GM18505 (cell line): ENCODE measurements at regions not wholly inside any gene's neighbourhood (a gene's known extent, or its start where the extent isn't known, plus 50 kb on each side); places are given as distances from the start of the nearest gene placed in this dataset.

Experiments
- ATAC-seq: cut with Tn5 transposase; IDR thresholded peaks from one replicate; pipeline ENCODE4 v1.9.1; 2021; ENCODE audit not compliant: unreplicated experiment
- POLR2A ChIP-seq: IDR thresholded peaks from 4 replicates; pipeline ENCODE4 v1.6.1; 2011; ENCODE audit warnings: borderline replicate concordance; ENCODE audit not compliant: insufficient read depth, insufficient read length; ENCODE audit errors: extremely low read depth

DNA sequence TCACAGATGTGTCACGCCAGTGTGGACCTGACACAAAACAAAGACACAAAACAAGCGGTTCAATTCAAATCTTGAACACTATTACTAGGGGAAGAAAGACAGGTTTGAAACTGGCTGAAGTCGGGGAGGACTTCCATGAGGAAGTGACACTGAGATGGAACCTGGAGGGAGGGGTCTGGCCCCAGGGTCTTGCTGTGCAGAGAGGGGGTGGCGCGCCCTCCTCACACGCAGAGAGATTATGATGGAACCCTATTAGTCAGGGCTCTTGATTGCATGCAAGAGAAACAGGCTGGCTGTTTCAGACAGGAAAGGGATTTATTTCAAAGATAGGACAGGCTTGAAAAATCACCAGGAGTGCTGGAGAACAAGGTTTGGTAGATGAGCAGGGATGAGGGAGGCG is 363.6 kb upstream of the HS6ST1 start:
- TF ChIP-seq POLR2A: no peak
- ATAC-seq: no peak

DNA sequence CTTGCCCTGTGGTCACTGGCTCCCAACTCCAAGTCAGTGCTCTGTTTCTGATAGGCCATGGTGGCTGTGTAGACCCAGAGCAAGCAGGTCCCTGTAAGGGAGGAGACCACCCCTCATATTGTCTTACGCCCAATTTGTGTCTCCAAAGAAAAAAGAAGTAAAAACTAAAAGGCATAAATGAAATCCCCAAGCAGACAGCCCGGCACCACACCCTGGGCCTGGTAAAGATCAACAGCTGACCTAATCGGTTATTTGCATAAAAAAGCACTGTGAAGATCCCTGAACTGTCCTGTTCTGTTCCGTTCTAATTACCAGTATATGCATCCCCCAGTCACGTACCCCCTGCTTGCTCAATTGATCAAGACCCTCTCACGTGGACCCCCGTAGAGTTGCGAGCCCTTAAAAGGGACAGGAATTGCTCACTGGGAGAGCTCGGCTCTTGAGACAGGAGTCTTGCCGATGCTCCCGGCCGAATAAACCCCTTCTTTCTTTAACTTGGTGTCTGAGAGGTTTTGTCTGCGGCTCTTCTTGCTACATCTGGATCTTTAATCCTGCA is 364.1 kb upstream of the HS6ST1 start:
- TF ChIP-seq POLR2A: no peak
- ATAC-seq: no peak

DNA sequence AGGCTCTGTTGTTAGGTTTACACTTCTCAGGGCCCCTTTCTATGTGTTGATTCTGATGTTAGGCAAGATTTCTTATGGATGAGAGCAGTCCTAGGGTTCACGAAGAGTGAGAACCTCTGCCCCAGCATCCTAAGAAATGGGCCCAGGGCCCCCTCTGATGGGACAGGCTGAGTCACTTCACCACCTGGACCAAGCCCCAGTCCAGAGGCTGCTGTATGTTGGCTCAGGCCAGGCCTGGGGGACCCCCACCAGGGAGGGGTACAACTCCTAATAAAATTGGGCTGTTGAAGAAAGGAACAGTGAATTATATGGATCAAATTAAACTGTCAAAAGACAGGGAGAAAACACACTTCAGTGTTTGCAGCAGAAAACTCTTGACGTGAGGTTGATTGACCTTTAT is 365.9 kb upstream of the HS6ST1 start:
- ATAC-seq: no peak
- no peak for TF ChIP-seq POLR2A

DNA sequence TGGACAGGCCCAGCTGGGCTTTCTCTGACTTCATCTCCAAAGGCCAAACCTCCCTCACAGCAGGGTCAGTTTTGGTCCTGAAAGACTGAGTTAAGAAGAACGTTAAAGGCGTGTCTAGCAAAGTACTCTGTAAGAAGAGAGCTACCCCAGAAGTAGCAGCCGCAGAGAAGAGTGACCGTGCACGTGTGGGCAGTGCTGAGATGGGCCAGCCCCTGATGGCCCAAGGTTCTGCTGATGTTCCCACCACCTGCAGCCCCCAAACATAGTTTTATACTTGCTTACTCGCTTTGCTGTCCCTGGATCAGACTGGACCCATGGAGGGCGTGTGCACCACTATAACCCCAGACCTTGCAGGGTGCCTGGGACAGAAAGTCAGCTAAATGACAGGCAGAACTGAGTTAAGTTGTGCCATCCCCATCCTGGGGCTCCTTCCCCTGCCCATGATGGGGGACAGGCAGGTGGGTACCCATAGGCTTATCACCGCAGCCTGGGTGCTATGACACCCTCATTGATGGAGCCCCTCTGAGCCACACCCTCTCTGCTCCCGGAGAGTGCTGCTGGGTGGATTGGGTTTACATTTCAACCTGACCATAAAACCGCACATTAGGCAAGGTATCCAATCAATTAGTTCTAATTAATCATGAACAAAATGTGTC is 367.3 kb upstream of the HS6ST1 start:
- ATAC-seq: no peak
- TF ChIP-seq POLR2A: no peak

DNA sequence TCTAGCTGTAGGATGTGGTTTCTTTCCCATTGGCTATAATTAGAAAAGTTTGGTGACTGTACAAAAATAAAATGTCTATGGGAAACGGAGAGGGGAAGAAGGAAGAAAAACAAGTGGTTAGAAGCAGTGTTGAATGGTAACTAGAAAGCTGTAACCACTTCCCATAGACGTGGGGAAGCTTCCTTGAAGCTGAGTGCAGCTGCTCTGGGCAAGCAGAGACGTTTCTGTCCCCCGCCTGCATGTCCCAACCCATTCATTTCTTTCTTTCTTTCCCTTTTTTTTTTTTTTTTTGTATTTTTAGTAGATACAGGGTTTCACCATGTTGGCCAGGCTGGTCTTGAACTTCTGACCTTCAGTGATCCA is 367.8 kb upstream of the HS6ST1 start:
- TF ChIP-seq POLR2A: no peak
- ATAC-seq: no peak

DNA sequence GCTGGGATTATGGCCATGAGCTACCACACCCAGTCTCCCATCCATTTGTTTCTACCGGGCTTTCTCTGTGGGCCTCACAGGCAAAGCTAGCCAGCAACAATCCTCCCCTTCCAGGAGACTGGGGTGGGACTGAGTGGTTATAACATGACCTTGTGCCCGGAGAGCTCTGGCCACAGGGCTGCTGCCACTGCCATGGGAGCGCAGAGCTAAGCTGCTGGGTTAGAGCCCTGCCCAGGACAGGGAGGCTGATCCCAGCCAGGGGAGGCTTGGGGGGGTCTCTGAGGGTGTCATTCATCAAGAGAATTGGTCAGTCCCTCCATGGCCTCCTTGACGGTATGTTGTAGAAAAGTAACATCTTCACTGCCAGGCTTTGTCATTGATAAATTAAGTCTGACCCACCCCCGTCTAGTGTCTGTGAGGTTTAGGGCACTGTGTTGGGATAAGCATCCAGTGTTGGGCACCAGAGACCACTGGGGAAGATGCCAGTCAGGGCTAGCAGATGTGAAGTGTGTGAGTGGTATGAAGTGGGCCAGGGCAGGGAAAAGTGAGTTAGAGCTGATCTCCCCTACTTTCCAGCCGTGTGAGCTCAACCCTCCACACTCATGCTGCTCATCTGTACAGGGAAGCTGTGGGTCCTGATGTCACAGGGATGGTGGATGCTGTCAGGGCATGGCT is 368.4 kb upstream of the HS6ST1 start:
- no peak for ATAC-seq
- no peak for TF ChIP-seq POLR2A

DNA sequence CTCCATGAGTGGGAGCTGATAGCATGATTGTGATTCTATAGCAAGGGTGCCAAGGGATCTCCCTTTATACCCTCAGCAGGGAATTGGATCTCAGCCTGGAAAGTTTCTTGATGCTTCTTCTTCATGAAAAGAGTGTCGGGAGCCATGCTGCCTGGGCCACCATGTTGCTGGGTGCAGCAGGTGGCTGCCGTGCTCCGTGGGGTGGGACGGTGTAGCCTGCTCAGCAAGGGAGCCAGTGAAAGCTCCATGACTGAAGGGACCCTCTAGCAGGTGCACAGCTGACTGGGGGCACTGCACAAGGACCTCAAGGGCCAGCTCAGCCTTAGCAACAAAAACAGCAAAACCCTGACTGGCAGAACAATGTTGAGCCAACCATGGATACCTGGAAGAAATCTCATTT is 368.9 kb upstream of the HS6ST1 start:
- no peak for ATAC-seq
- TF ChIP-seq POLR2A: no peak

DNA sequence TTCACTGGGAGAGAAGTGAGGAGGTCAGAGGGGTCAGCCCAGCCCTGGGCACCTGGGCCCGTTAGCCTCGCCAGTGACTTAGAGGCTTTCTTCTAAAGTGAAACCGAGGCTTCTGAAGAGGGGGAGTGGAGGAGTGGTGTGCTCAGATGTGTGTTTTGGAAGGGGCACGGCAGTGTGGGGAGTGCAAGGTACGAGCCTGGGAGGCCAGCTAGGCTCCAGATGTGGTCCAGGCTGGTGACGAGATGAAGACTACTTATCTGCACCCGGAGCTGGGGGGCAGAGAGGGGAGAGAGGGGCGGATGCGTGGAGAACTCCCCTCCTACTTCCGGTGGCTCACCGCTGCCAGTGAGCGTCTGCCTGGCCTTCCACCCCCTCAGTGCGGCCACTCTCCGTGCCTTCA is 371.3 kb upstream of the HS6ST1 start:
- ATAC-seq: no peak
- no peak for TF ChIP-seq POLR2A

DNA sequence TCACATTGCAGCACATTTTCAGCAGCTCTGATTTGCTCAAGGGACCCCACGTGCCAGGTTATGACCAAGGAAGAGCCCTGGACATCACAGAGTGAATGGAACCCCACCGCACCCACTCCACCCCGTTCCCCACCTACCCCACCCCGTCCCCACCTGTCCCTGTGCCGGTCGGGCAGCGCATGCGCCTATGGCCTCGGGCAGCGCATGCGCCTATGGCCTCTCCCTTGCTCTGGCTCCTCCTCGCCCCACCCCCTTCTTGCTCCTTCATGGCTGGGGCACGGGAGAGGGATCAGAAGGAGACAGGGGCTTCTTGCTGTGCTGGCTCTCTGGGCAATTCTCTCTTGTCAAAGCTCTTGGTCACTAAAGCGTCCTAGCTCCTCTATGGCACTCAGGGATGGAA is 371.8 kb upstream of the HS6ST1 start:
- no peak for TF ChIP-seq POLR2A
- no peak for ATAC-seq

DNA sequence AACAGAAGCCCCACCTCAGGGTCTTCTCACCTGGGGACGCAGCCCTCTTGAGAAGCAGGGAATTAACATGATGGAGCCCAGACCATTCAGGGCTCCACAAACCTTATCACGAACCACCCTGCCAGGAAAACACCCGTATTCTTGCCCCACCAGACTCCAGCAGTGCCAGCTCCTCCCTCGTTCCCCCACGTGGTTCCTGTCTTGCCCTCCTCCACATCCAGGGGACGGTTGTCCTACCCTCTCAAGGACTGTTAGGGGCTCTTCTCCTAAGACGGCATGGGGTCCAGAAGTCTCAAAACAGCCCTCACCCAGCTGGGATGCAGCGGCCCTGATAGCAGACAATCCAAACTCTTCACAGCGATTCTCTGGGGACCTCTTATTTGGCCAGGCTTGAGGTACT is 372.2 kb upstream of the HS6ST1 start:
- no peak for TF ChIP-seq POLR2A
- ATAC-seq: no peak

DNA sequence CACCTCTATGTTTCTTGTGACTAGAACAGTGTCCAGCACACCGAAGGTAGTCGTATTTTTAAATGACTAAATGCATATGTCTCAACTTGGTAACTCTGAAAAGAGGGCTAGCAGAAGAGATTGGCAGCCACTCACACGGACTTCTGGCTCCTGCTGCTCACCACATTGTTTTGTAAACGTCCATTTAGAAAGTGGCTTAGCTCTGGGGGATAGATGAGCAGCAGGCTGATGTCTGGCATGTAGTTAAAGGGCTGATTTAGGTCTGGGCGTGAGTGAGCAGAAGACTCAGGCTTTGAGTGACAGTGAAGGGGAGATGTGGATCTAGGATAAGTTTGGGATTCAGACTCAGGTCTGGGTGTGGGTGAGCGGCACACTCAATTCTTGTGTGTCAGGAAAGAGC is 372.9 kb upstream of the HS6ST1 start:
- TF ChIP-seq POLR2A: no peak
- no peak for ATAC-seq

DNA sequence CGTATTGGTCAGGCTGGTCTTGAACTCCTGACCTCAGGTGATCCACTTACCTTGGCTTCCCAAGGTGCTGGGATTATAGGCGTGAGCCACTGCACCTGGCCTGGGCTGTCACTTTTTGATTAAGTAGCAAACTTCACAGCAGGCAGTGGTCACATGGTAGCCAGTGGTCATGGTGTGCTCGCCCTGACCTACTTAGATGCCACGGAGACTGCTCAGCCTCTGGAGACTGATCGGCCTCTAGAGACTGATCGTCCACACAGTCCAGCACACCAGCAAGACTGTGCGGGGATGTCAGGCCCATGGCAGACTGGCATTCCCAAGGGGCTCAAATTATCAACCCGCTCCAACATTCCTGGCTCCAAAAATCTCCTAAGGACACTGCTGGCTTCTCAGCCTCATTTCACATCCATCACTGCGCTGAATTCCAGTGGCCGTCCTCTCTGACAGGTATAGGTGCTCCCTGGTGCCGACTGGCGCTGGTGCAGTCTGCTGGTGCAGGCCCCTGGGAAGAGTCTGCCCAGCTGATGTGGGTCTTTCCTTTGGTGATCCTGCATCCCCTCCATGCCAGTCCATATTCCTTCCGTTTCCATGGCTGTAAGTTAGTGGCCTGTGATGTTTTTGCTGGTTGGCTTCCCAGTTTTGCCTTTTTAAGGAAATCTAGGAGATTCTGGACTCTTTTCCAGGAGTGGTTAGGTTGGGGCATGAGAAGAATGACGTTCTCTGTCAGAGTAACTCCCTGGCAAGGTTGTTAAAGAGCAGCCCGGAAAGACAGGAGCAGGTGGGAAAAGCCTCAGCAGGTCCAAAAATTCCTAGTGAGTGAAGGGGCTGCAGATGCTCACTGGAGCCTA is 374.5 kb upstream of the HS6ST1 start:
- TF ChIP-seq POLR2A: no peak
- no peak for ATAC-seq

DNA sequence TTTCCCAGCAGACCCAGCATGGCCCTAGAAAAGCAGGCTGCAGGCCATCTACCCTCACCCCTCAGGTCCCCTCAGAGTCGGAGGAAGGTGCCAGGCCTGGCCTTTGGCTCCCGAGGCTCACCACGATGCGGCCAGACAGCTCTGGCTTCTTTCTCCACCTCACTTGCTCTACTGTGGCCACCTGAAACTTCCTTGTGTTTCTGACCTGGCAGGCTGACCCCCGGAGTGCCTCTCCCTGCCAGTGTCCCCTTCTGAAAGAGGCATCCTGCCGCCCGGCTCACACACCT is 375.0 kb upstream of the HS6ST1 start:
- no peak for TF ChIP-seq POLR2A
- no peak for ATAC-seq
